ENCODE measurements at regions not wholly inside any gene's neighbourhood (a gene's known extent, or its start where the extent isn't known, plus 50 kb on each side); places are given as distances from the start of the nearest gene placed in this dataset.
"Not testable (repeated sequence)": the region's sequence is repeated elsewhere in the genome, so short reads cannot be mapped to it uniquely, and the experiment has no call there.

DNA sequence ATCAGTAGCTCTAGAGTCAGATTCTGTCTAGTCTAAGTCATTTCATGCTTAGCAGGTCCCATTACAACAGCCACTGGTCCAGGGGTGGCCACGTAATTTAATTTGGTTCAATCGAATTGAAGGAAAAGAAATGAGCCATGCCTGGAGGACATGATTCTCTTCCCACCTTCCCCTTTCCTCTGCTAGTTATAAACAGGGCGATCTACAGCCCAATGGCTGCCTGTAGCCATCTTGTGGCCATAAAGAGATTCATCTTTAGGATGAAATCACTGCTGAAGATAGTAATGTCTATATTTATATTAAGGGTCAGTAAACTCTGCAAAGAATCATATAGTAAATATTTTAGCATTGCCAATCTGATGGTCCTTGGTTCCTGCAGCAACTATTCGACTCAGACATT is 107.4 kb downstream of the SPDYE17 start:
- DNase-seq: not testable (repeated sequence)

DNA sequence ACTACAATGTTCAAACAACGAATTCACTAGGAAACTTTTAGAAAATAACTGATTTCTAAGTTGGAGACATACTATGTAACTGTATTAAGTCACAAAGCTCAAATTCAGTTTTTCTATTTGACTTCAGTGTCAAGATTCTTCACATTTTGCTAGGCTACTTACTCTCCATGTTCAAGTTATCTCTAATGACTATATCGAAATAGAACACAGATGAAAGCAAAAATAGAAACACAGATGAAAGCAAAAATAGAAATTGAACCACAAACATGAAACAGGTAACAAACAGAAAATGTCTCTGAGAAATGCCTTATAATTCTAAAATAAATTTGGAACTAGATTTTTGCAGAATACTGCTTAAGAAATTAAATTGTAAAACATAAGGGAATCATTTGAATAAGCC is 113.5 kb downstream of the SPDYE17 start:
- DNase-seq: not testable (repeated sequence)

DNA sequence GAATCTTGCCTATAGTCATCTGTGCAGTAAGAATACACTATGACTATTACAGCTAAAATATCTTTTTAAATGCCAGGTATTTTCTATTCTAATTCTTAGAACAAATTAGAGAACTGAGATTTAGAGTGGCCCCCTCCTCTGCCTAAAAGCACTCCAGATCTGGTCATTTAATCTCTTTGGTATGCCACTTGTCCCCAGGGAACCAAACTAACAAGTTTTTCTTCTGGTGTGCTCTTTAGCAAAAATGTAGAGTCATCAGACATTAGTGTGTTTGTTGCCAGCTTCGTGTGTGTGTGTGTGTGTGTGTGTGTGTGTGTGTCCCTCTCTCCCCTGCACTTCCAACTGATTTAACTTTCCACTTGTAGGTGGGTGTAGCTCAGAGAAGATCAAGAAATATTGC is 117.8 kb downstream of the SPDYE17 start:
- not testable (repeated sequence) for DNase-seq

DNA sequence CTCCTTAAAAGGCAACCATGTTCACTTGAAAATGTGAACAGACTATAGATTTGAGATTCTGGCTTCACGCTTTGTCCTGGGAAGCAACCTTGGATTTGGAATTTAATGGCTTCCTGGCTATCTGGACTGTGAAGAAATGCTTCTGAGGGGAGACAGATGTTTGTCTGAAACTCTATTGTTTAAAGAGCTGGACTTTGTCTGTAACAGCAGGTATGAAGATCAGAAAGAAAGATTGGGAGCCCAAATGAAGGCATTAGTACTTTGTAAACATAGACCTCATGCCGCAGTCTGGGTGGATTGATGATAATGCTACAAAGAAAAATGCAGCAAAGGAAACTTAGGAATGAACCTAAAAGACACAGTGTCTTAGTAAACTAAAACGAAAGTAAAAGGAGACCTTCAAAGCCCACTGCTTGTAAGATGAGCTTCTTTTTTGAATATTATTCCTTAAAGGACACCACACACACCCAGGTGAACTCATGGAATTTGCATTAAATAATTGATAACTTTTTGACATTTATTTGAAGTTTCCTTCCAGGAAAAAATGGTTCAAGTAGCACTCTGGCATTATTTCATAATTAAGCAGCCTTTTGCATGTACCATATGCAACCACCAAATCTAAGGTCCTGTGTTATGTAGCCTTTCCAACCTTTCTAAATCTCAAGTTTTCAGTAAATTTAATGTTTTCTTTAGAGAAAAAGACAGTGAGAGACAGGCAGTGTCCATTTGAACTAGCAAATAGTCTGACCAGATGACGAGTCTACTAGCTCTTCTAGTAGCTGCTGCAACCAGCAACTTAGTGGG is 119.9 kb downstream of the SPDYE17 start:
- DNase-seq: not testable (repeated sequence)

DNA sequence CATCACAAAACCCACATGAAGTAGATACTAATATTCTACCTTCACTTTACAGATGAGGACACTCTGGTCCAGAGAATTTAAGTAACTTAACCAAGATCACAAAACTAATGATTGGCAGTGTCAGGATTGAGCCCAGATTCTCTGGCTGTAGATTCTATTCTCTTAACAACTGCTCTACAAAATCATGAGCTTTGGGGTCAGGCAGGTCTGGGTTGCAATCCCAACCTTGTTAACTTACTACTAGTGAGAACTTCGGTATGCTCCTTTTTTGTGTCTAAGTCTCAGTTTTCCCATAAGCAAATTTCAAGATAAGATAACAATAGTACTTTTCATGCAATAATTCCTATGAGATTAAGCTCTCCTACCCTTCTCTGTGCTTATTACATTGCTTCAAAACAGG is 127.5 kb downstream of the SPDYE17 start:
- DNase-seq: not testable (repeated sequence)

DNA sequence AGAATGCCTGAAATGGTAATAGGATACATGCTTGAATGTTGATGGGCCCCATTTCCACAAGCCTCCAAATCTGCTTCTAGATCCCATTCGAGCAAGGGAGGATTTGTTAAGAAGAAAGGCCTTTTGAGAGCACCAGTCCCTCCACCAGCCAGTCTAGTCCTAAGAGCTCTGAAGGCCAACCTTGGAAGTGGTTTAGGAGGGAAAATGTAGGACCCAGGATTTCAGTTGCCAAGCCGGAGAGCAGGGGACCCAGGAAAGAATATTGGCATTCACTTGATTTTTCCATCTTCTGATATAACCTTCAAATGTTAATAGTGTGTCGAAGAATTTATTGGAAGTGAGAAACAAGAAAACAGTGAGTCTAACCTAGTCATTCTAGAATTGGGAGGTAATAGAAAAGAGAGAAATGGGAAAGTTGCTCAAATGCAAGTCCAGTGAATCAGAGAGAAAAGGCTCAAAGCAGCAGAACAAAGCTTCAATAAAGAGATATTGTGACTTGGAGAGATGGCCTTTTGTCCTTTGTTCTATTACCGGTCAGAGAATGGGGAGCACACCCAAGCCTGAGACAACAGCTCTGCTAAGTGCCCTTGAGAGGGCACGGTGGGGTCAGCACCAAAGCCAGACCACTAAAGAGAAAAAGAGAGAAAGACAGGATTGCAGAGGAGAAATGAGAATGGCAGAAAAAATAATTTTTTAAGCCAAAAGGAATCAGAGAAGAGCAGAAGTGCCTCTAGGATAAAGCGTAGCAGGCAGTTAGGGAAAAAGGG is 130.0 kb downstream of the SPDYE17 start:
- not testable (repeated sequence) for DNase-seq

DNA sequence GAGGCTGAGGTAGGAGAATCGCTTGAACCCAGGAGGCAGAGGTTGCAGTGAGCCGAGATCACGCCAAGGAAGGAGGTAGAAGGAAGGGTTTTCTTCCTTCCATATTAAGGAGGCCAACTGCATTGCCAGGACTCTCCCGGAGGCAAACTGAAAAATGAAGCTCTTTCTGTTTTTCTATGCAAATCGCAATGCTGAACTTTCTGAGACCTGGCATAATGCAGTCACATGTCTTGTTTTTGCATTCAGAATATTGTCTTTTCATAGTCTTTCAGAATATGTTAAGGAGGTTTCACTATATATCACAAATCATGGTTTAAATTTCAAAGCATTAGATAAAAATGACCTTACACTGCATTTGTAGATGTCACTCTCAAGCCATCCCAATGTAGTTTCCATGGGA is 133.4 kb downstream of the SPDYE17 start:
- not testable (repeated sequence) for DNase-seq

DNA sequence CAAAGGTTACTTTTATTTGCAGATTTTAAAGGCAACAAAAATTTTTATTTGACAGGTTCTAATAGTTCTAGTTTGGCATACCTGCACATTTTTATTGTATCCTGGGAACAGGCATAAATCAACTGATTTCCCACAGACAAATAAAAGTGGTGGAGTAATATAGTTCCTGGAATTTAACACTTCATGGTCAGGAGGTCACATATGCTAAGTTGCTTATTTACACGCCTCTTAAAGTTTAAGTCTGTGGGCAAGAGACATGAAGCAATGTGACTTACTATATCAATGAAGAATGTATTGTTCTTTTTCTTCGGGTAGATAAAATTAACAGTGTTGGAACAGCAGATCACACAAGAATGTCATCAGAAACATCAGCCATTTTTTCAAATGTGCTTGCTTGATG is 135.2 kb downstream of the SPDYE17 start:
- DNase-seq: not testable (repeated sequence)

DNA sequence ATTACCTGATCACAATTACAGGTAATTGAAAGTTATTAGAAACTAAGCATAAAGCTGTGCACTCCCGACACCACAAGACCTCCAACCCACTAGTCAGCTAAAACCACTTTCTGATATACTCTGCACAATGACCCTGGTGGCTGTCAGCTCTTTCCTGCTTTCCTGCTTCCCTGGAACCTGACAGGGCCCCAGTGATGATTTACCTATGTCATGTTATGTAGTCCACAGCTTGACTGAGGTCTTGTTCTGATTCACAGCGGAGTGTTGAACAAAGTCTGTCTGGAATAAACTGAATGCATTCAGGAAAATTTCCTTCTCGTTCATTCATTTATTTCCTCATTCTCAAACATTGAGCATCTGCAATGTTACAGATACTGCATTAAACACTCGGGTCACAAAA is 136.5 kb downstream of the SPDYE17 start:
- not testable (repeated sequence) for DNase-seq

DNA sequence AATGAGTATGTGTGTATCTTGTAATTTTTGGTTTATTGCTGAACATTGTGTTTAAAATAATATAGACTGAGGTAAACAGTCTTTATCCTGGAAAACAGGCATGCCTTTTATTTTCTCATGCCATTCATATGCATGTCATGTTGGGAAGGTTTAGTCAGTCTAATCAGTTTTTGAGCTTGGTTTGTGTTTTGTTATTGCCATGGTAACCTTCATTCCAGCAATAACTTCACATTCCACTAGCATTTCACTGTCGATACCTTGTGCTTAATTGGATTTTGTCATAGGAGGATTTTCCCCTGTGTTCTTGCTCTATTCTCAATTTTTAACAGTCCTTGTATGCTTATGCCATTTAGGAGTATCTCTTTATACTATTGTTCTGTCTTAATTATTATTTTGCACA is 140.4 kb downstream of the SPDYE17 start:
- DNase-seq: not testable (repeated sequence)

DNA sequence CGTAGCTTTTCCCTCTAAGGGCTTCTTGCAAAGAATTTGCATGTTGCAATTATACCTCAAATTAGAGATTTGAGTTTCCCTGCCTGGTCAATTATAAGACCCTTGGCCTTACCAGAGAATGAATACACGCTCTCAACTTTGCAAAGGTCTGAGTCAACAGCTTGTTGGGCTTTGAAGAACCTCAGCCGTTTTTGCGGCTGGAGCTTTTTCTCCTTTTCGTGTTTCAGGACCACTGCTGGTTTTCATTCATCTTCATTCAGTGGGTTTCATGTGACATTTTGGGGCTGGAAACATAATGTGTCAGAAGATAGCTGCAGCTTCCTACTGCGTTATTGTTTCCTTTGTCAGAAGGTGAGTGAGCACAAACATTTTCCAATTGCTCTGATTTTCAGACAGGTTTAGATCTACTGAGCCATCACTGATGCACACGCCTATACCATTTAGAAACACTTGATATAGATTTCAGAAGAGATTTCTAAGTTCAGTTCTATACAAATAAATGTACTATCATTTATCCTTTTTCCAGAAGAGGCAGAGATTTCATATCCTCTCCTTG is 152.3 kb downstream of the SPDYE17 start:
- not testable (repeated sequence) for DNase-seq

DNA sequence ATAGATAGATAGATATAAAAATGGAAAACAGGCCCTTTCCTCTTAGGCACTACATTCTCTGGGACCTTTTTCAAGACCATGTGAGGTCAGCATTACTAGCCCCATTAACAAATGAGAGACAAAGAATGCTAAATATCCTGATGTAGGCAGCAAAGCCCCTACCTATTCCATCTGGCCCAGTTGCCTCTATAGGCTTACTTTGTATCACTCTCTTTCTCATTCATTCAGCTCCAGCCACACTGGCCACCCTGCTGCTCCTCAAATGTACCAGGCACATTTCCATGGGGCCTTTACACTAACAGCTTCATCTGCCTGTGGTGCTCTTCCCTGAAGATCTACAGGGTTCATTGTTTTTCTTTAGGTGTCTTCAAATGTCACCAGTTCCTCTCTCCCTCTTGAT is 156.4 kb downstream of the SPDYE17 start:
- not testable (repeated sequence) for DNase-seq

DNA sequence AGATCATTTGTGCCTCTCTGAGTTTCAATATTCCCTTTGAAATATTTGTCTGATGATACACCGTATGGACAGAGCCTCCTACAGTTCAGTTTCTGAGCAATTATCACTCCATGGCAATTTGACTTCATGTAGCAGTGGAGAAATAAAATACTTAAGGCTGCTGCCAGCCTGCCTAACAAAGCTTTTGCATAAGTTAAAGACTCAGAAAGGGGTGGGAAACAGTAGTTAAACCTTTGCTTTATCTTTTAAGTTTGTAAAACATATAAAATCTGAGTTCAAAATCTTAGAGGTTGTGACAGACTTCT is 161.7 kb downstream of the SPDYE17 start:
- DNase-seq: not testable (repeated sequence)

DNA sequence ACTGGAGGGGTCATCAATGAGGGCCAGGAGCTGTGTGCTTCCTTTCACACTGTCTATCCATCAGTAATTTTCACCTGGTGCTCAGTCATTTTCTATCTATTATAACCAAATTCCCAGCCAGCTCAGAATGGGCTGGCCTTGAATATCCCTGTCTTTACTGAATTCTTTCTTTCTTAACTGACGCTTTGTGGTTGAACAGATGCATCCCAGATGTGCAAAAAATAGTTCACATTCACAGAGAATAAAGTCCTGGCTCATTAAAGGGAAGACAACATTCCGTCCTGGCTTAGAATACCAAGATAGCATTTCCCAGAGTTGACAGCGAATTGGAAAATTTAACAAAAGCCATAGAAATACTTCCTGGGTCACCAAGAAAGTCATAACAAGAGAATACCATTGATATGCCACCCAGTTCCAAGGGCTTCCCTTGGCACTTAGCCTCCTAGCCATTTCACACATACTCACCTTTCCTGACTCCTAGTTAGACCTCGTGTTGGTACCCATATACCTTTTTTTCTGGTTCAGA is 164.7 kb downstream of the SPDYE17 start:
- DNase-seq: not testable (repeated sequence)

DNA sequence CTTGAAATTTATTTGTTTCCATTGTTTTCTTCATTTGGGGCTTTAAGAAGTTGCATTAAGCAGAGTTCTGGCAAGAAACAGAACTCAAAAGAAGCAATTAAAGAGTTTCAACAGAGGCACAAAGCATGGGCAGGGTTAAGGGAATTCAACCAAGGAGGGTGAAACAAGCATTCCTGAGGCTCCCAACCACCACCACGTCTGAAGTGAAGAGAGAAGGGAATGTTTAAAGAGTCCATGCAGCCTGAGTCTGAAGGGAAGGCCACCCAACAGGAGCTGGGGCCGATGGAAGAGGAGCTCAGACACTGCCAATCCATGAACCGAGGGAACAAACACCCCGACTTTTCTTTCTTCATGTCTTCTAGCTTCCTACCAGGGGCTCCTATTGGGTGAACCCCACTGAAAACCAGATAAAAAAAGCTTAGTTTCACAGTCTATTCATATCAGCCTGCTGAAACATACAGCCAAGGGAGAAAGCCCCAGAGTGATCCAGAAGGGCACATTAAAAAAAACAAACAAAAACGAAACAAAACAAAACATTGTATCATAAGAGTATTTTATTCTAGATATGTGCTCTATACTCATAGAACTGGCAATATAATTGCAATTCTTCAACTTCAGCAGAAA is 168.9 kb downstream of the SPDYE17 start:
- not testable (repeated sequence) for DNase-seq

DNA sequence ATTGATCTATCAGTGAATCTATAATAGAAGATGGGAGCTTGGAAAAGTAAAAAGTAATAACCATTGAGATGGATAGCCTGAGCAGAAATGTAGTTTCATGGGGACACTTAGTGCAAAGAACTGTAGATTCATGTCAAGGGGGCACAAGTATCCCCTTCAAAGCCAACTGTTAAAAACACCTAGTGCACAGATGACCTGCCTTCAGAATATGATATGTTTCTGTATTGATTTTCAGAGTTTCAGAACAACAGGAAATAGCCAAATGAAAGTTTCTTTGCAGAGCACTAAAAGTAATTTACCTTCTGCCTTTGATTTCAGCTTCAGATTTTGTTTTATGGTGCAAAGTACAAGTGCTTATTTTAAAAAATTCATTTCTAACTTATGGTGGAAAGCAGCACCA is 169.9 kb downstream of the SPDYE17 start:
- DNase-seq: not testable (repeated sequence)

DNA sequence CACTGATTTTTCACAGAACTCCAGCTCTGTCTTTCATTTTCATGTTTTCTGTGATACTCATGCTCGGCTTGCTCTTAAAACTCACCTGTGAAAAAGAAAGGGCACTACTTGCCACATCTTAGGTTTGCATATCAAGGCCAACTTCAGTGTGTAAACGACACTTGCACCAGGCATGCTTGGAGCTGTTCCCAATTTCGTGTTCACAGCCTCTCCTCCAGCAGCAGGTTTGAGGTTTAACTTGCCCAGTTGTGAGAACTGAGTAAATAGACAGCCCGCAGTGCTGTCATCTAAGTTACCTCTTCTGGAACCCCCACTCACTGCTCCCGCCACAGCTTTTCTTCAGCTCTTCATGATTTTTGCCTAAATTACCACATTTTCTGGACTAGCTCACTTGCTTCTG is 172.2 kb downstream of the SPDYE17 start:
- not testable (repeated sequence) for DNase-seq

DNA sequence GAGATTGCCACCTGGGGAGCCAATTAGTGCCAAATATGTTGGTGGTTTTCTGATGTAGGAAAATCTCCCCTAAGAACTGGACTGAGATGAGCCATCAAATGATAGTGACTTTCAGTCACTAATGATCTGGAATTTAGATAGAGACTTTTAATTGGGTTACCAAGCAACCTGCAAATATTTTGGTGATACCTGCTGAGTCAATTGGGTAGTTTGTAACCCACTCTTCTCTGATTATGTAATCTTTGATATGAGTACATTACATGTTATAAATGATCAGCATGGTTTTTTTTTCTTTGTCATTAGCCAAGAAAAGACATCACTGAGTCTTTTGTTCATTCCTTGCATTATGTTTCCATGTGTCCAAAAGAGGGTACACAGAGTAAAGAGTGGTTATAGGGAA is 177.5 kb downstream of the SPDYE17 start:
- DNase-seq: not testable (repeated sequence)

DNA sequence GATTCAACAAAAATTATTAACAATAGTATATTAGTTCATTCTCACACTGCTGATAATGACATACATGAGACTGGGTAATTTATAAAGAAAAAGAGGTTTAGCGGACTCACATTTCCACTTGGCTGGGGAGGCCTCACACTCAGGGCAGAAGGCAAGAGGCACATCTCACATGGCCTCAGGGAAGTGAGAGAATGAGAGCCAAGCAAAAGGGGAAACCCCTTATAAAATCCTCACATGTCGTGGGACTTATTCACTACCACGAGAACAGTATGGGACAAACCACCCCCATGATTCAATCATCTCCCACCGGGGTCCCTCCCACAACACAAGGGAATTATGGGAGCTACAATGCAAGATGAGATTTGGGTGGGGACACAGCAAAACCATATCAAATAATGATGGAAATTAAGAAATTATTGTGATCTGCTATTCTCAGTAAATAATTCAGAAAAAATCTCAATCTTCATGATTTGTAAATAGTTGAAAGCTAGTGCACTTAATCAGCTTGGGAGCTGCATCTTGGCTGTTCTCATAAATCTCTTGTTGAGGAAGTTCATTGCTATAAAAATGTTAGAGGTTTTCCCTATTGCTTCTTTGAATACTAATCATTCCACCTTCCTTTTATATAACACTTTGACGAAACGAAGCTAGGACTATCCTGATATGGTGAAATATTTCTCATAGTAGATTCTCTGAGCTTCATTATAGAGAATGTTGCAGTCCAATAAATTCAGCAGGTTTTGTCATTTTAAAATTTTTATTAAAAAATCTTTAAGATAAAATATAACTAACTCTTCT is 179.2 kb downstream of the SPDYE17 start:
- DNase-seq: not testable (repeated sequence)

DNA sequence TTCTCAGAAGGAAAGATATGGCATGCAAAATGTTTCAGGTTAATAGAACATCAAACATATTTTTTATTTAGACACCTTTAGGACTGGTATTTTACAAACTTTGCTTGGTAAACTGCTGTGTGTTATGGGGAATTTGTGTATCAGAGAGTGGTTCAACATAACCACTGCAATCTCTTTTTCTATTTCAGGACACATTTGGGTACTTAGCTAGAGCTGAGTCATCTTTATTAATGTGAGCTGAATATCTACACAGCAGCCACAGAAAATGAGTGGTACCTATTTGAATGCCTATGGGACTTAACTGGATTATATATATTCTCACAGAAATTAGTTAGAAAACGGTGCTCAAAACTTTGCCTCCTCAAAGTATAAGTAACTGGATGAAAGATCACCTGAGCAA is 179.8 kb downstream of the SPDYE17 start:
- DNase-seq: not testable (repeated sequence)

DNA sequence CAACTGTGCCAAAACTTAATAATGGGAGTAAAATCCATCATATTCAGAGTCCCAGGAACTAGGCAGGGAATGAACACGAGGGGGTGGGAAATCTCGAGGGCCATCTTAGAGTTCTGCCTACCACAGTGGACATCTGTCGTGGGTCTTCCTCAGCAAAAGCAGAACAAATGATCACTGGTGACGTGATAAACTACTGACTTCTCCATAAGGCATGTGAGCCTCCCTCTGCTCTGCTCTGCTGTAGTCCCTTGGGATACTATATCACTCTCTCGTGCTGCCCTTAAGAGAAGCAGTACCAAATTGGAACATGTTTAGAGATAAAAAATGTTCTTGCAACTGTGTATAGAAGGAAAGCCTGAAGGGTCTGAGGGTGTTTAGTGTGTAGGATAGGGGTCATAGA is 180.5 kb downstream of the SPDYE17 start:
- DNase-seq: not testable (repeated sequence)

DNA sequence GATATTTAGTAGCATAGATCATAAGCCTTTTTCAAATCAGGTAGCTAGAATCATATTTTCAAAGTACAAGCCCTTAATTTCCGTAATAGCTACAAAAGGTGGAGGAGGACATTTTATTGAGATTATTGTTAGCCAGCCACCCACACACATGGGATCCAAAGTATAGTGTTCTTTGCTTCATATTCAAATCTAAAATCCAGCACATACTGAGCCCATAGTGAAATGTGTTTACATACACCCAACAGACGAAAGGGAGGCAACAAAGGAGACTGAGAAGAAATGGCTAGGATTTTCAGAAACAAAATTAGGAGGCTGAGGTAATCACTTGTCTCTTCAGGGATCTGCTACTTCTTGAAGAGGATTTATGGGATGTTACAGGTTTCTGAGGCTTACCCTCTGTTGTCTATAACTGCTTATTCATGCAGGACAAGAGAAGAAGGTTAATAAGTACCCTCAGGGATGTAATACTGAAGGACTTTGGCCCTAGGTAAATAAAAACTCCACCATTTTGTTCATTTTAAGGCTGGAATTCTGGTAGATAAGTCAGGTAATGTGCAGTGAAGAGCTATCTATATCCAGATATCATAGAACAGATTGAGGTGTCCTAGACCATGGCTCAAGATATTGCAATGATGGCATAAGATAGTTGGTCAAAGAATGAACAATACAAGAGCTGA is 182.1 kb downstream of the SPDYE17 start:
- not testable (repeated sequence) for DNase-seq
